ENCODE measurements at regions not wholly inside any gene's neighbourhood (a gene's known extent, or its start where the extent isn't known, plus 50 kb on each side); places are given as distances from the start of the nearest gene placed in this dataset.

- H3K36me3 ChIP-seq (ENCODE audit: control insufficient read depth in 1 of 2, insufficient read depth in 2 of 2, low read length in 2 of 2), result no peaks in the 10 kb centered on the region
- no peak overlapping the region for H3K27ac ChIP-seq (ENCODE audit: low read depth, low read length)
- intact Hi-C loops (cut with micrococcal nuclease), result no loop called here
- RAD21 ChIA-PET (ENCODE audit: low non-redundant PET in 1 of 2, low total read pairs in 2 of 2, uncharacterized antibody in 2 of 2, unreplicated experiment in 2 of 2), result no interaction called here
- no peak overlapping the region for H3K4me3 ChIP-seq (replicated peaks in 1 of 2; ENCODE audit: low read depth in 1 of 2, low read length in 2 of 2)
- peaks cover 14% of the 10 kb centered on the region; the same call in 1 of the 2 replicates for H3K27me3 ChIP-seq (ENCODE audit: insufficient read depth, low read length)
- no peaks in the 10 kb centered on the region for H4K20me1 ChIP-seq (ENCODE audit: insufficient read depth)
- ATAC-seq, result no peak
- H3K9ac ChIP-seq (ENCODE audit: low read length), result no peak overlapping the region
- CTCF ChIA-PET, result no interaction called here
- POLR2A ChIA-PET, result no interaction called here
- no peaks in the 10 kb centered on the region for H3K9me2 ChIP-seq (ENCODE audit: insufficient read depth)
- no peaks in the 10 kb centered on the region for H3K79me2 ChIP-seq (ENCODE audit: insufficient read depth, low read length)
- no TSS peak for BruUV-seq (replicated peaks)
- no peak for DNase-seq (ENCODE audit: low read depth, low spot score)
- H3K4me1 ChIP-seq (ENCODE audit: control insufficient read depth in 1 of 2, insufficient read depth in 2 of 2, low read length in 2 of 2), result no peaks in the 10 kb centered on the region
- no peaks in the 10 kb centered on the region for H3K9me3 ChIP-seq (ENCODE audit: control insufficient read depth in 1 of 2, insufficient read depth in 1 of 2, low read depth in 1 of 2, low read length in 2 of 2)
- TF ChIP-seq ATF3 (IDR thresholded peaks at IDR 0.05), result no peak
- no peak for TF ChIP-seq RAD21 (IDR thresholded peaks at IDR 0.05; ENCODE audit: low read depth)
- no peak for TF ChIP-seq POLR2A (IDR thresholded peaks at IDR 0.05; ENCODE audit: borderline replicate concordance, extremely low read depth, insufficient read depth, insufficient read length)
- no peak for TF ChIP-seq CEBPB (IDR thresholded peaks at IDR 0.05; ENCODE audit: low read depth)
- no peak for TF ChIP-seq POLR2AphosphoS5 (IDR thresholded peaks at IDR 0.05; ENCODE audit: low read depth, low read length)
- no peak for TF ChIP-seq EZH2phosphoT487 (IDR thresholded peaks at IDR 0.05; ENCODE audit: borderline replicate concordance)
- TF ChIP-seq CBX3 (IDR thresholded peaks at IDR 0.05; ENCODE audit: low read depth), result no peak
- TF ChIP-seq JUND (IDR thresholded peaks at IDR 0.05), result no peak
- TF ChIP-seq ELF1 (IDR thresholded peaks at IDR 0.05; ENCODE audit: borderline replicate concordance, low read depth), result no peak
- no peak for TF ChIP-seq CTCF (IDR thresholded peaks at IDR 0.05 in 2 of 3, conservative IDR thresholded peaks at IDR 0.05 in 1 of 3; ENCODE audit: borderline replicate concordance in 1 of 3, insufficient read depth in 1 of 3, low read depth in 2 of 3, low read length in 2 of 3)
- no peak for TF ChIP-seq YY1 (IDR thresholded peaks at IDR 0.05; ENCODE audit: extremely low read depth, insufficient replicate concordance, low read depth, low read length)
- H2AFZ ChIP-seq (ENCODE audit: low read depth, low read length, poor library complexity, severe bottlenecking), result no peak overlapping the region
- H3K4me2 ChIP-seq (ENCODE audit: low read length), result no peak overlapping the region
Measured at GRCh38 chr16:25426829-25427228, 169.2 kb upstream of the ZKSCAN2 start.

All from HCT116 (cell line).